GM12874 (cell line): ENCODE measurements at regions not wholly inside any gene's neighbourhood (a gene's known extent, or its start where the extent isn't known, plus 50 kb on each side); places are given as distances from the start of the nearest gene placed in this dataset.

Source experiments
- CTCF ChIP-seq: IDR thresholded peaks from 2 replicates; pipeline ENCODE4 v1.5.1; 2011; ENCODE audit warnings: low read depth, mild to moderate bottlenecking, control low read depth, low read length, moderate library complexity; ENCODE audit not compliant: insufficient read depth

GRCh38 chr2:217429981-217430500, 570.2 kb upstream of the TNP1 start:
- no peak for TF ChIP-seq CTCF

- no peak for TF ChIP-seq CTCF
Measured at GRCh38 chr2:217421834-217422233, 562.0 kb upstream of the TNP1 start.

DNA sequence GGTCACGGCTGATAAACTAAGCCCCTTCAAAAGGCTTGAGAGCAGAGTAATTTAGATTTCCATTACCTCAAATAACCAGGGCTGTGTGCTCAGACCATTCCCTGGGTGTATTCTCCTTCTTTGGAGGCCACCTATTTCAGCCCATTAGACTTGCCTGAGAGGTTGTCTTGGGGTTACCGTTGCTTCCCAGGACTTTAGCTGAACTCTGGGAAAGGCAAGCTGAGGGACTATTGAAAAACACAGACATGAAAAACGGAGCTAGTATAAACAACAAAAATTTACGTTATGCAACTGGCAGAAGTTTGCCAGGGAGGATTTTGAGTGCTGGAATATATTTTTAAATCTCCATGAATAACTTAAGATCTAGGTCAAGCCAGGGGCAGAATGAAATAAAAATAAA, 561.0 kb upstream of the TNP1 start:
- no peak for TF ChIP-seq CTCF

GRCh38 chr2:217419055-217419671, 559.3 kb upstream of the TNP1 start:
- TF ChIP-seq CTCF: no peak

GRCh38 chr2:217418544-217418943, 558.7 kb upstream of the TNP1 start:
- TF ChIP-seq CTCF: no peak

- TF ChIP-seq CTCF: no peak
Measured at GRCh38 chr2:217418090-217418489, 558.2 kb upstream of the TNP1 start.

DNA sequence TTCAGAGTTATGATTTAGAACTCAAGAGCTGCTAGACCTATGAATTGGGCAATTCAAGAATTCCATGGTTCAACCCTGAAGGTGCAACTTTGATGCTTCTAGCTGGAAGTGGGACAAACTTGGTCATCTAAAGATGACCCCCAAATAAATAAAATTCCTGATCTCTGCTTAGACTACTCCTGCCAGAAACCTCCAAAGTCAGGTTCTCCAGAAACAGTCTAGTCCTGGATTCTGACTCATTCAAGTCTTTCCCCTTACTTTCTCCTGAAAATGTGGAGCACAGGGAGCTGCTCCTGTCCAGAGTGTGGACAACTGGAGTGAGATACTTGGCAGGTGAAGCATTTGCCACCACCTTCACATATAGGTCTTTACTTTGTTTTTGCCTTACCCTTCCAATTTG, 557.7 kb upstream of the TNP1 start:
- TF ChIP-seq CTCF: no peak
